ENCODE measurements at regions not wholly inside any gene's neighbourhood (a gene's known extent, or its start where the extent isn't known, plus 50 kb on each side); places are given as distances from the start of the nearest gene placed in this dataset.

- Histone ChIP-seq H3F3A (ENCODE audit: insufficient read depth, low read length) (no peaks in the 10 kb centered on the region), H4K20me1 (ENCODE audit: insufficient read depth, low read length) (no peaks in the 10 kb centered on the region), H3K36me3 (ENCODE audit: insufficient read depth, low read length) (no peaks in the 10 kb centered on the region), H3K27me3 (ENCODE audit: insufficient read depth, low read length) (no peaks in the 10 kb centered on the region; the same call in 1 of the 2 replicates), H3K4me1 (ENCODE audit: insufficient read depth, low read length, severe bottlenecking) (no peaks in the 10 kb centered on the region), H3K4me3 (ENCODE audit: low read depth, low read length, poor library complexity, severe bottlenecking) (no peak overlapping the region), H3K79me2 (ENCODE audit: insufficient read depth, low read length) (no peaks in the 10 kb centered on the region), H3K9me3 (ENCODE audit: low read length) (no peaks in the 10 kb centered on the region), H3K27ac (ENCODE audit: low read depth, low read length, poor library complexity, severe bottlenecking) (no peak overlapping the region), H2AFZ (ENCODE audit: low read length) (no peak overlapping the region), H3K9ac (ENCODE audit: low read length) (no peak overlapping the region), H3K4me2 (ENCODE audit: low read length) (no peak overlapping the region), H3K9me2 (ENCODE audit: low read depth, low read length) (no peaks in the 10 kb centered on the region)
- TF ChIP-seq CTCF (IDR thresholded peaks at IDR 0.05; ENCODE audit: low read length) (no peak), EZH2 (IDR thresholded peaks at IDR 0.05; ENCODE audit: borderline replicate concordance, low read length) (no peak)
These were observed 55.8 kb downstream of the IGF2 start for GRCh38 chr11:2083411-2083810.

GRCh38 chr11:2077061-2077802 is 62.0 kb downstream of the IGF2 start:
- no peak overlapping the region for H3K4me3 ChIP-seq (ENCODE audit: low read depth, low read length, poor library complexity, severe bottlenecking)
- H3K9ac ChIP-seq (ENCODE audit: low read length), result no peak overlapping the region
- no peaks in the 10 kb centered on the region for H3F3A ChIP-seq (ENCODE audit: insufficient read depth, low read length)
- H3K9me3 ChIP-seq (ENCODE audit: low read length), result no peaks in the 10 kb centered on the region
- H3K9me2 ChIP-seq (ENCODE audit: low read depth, low read length), result no peaks in the 10 kb centered on the region
- no peak overlapping the region for H2AFZ ChIP-seq (ENCODE audit: low read length)
- H3K4me1 ChIP-seq (ENCODE audit: insufficient read depth, low read length, severe bottlenecking), result no peaks in the 10 kb centered on the region
- H3K4me2 ChIP-seq (ENCODE audit: low read length), result no peak overlapping the region
- no peak overlapping the region for H3K27ac ChIP-seq (ENCODE audit: low read depth, low read length, poor library complexity, severe bottlenecking)
- H3K79me2 ChIP-seq (ENCODE audit: insufficient read depth, low read length), result no peaks in the 10 kb centered on the region
- H3K36me3 ChIP-seq (ENCODE audit: insufficient read depth, low read length), result no peaks in the 10 kb centered on the region
- H3K27me3 ChIP-seq (ENCODE audit: insufficient read depth, low read length), result 0 out of 2 replicates have a peak, but pooled peaks cover 1% of the 10 kb centered on the region
- H4K20me1 ChIP-seq (ENCODE audit: insufficient read depth, low read length), result no peaks in the 10 kb centered on the region
- TF ChIP-seq EZH2 (IDR thresholded peaks at IDR 0.05; ENCODE audit: borderline replicate concordance, low read length), result no peak
- no peak for TF ChIP-seq CTCF (IDR thresholded peaks at IDR 0.05; ENCODE audit: low read length)

- Histone ChIP-seq H3K79me2 (ENCODE audit: insufficient read depth, low read length) (no peaks in the 10 kb centered on the region), H3K4me3 (ENCODE audit: low read depth, low read length, poor library complexity, severe bottlenecking) (no peak overlapping the region), H3K27ac (ENCODE audit: low read depth, low read length, poor library complexity, severe bottlenecking) (no peak overlapping the region), H3K4me2 (ENCODE audit: low read length) (no peak overlapping the region), H3K27me3 (ENCODE audit: insufficient read depth, low read length) (0 out of 2 replicates have a peak, but pooled peaks cover 4% of the 10 kb centered on the region), H3K4me1 (ENCODE audit: insufficient read depth, low read length, severe bottlenecking) (no peaks in the 10 kb centered on the region), H2AFZ (ENCODE audit: low read length) (no peak overlapping the region), H3K9me3 (ENCODE audit: low read length) (no peaks in the 10 kb centered on the region), H3F3A (ENCODE audit: insufficient read depth, low read length) (no peaks in the 10 kb centered on the region), H4K20me1 (ENCODE audit: insufficient read depth, low read length) (no peaks in the 10 kb centered on the region), H3K36me3 (ENCODE audit: insufficient read depth, low read length) (no peaks in the 10 kb centered on the region), H3K9me2 (ENCODE audit: low read depth, low read length) (no peaks in the 10 kb centered on the region), H3K9ac (ENCODE audit: low read length) (no peak overlapping the region)
- no peak for TF ChIP-seq CTCF (IDR thresholded peaks at IDR 0.05; ENCODE audit: low read length)
- TF ChIP-seq EZH2 (IDR thresholded peaks at IDR 0.05; ENCODE audit: borderline replicate concordance, low read length), result no peak
These were observed 62.7 kb downstream of the IGF2 start for GRCh38 chr11:2076441-2076840.

Measured in OCI-LY1 (cell line).